ENCODE measurements at regions not wholly inside any gene's neighbourhood (a gene's known extent, or its start where the extent isn't known, plus 50 kb on each side); places are given as distances from the start of the nearest gene placed in this dataset.

GRCh38 chr12:65566751-65567150, 257.5 kb upstream of the HMGA2 start:
- TF ChIP-seq MYC (IDR thresholded peaks at IDR 0.05; ENCODE audit: low read depth, low read length) (no peak), POLR2A (IDR thresholded peaks at IDR 0.05; ENCODE audit: extremely low read depth, insufficient read length) (no peak), MAX (IDR thresholded peaks at IDR 0.05; ENCODE audit: low read depth, low read length) (no peak), CTCF (IDR thresholded peaks at IDR 0.05; ENCODE audit: low read depth, low read length) (no peak)
- H3K4me3 ChIP-seq (ENCODE audit: low read depth, low read length) = no peak overlapping the region
- DNase-seq (ENCODE audit: low read depth) = no peak

GRCh38 chr12:65567820-65568219, 256.5 kb upstream of the HMGA2 start:
- H3K4me3 ChIP-seq (ENCODE audit: low read depth, low read length) = no peak overlapping the region
- no peak for DNase-seq (ENCODE audit: low read depth)
- no peak for TF ChIP-seq CTCF (IDR thresholded peaks at IDR 0.05; ENCODE audit: low read depth, low read length)

- no peak for DNase-seq (ENCODE audit: low read depth)
- no peak for TF ChIP-seq MYC (IDR thresholded peaks at IDR 0.05; ENCODE audit: low read depth, low read length)
Measured at GRCh38 chr12:65568517-65568916, 255.8 kb upstream of the HMGA2 start.

GRCh38 chr12:65570451-65571130, 253.7 kb upstream of the HMGA2 start:
- TF ChIP-seq MAX (IDR thresholded peaks at IDR 0.05; ENCODE audit: low read depth, low read length) = no peak
- DNase-seq (ENCODE audit: low read depth) = no peak

More at GRCh38 chr12:65568517-65568916, 255.8 kb upstream of the HMGA2 start:
- H3K4me3 ChIP-seq (ENCODE audit: low read depth, low read length) = no peak overlapping the region

GRCh38 chr12:65574867-65575266, 249.4 kb upstream of the HMGA2 start:
- no peak overlapping the region for H3K4me3 ChIP-seq (ENCODE audit: low read depth, low read length)
- TF ChIP-seq CTCF (IDR thresholded peaks at IDR 0.05; ENCODE audit: low read depth, low read length) = no peak
- no peak for TF ChIP-seq MYC (IDR thresholded peaks at IDR 0.05; ENCODE audit: low read depth, low read length)
- no peak for TF ChIP-seq MAX (IDR thresholded peaks at IDR 0.05; ENCODE audit: low read depth, low read length)
- no peak for TF ChIP-seq POLR2A (IDR thresholded peaks at IDR 0.05; ENCODE audit: extremely low read depth, insufficient read length)
- no peak for DNase-seq (ENCODE audit: low read depth)

More at GRCh38 chr12:65570451-65571130, 253.7 kb upstream of the HMGA2 start:
- H3K4me3 ChIP-seq (ENCODE audit: low read depth, low read length) = no peak overlapping the region

GRCh38 chr12:65584016-65584415, 240.3 kb upstream of the HMGA2 start:
- no peak for TF ChIP-seq CTCF (IDR thresholded peaks at IDR 0.05; ENCODE audit: low read depth, low read length)
- TF ChIP-seq POLR2A (IDR thresholded peaks at IDR 0.05; ENCODE audit: extremely low read depth, insufficient read length) = no peak
- TF ChIP-seq MAX (IDR thresholded peaks at IDR 0.05; ENCODE audit: low read depth, low read length) = no peak
- TF ChIP-seq MYC (IDR thresholded peaks at IDR 0.05; ENCODE audit: low read depth, low read length) = no peak
- DNase-seq (ENCODE audit: low read depth) = no peak
- H3K4me3 ChIP-seq (ENCODE audit: low read depth, low read length) = no peak overlapping the region
